GM21526 (cell line): ENCODE measurements at regions not wholly inside any gene's neighbourhood (a gene's known extent, or its start where the extent isn't known, plus 50 kb on each side); places are given as distances from the start of the nearest gene placed in this dataset.

Experiments used
- ATAC-seq: cut with Tn5 transposase; IDR thresholded peaks from one replicate; pipeline ENCODE4 v1.9.1; 2021; ENCODE audit warnings: moderate library complexity; ENCODE audit not compliant: unreplicated experiment, low FRiP score

GRCh38 chr13:102940143-102940542 is 94.3 kb downstream of the ERCC5 start:
- no peak for ATAC-seq

GRCh38 chr13:102935896-102936321 is 90.1 kb downstream of the ERCC5 start:
- no peak for ATAC-seq

DNA sequence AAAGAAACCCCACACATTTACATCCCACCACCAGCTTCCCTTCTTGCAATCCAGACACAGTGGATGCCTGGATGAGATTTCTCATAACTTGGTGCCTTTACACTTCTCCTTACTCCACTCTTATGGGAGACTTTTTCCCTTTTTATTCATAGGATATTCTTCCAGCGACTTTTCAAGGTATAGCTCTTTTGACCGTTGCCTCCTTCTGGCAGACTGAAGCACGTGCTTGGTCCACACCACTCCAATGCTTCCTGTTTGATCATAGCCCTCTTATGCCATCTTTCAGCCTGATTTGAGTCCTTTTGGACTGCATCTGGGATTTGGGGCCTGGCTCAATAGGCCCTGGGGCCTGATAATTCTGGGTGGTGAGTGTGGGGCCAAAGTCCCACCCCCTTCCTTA is 87.7 kb downstream of the ERCC5 start:
- ATAC-seq = no peak

DNA sequence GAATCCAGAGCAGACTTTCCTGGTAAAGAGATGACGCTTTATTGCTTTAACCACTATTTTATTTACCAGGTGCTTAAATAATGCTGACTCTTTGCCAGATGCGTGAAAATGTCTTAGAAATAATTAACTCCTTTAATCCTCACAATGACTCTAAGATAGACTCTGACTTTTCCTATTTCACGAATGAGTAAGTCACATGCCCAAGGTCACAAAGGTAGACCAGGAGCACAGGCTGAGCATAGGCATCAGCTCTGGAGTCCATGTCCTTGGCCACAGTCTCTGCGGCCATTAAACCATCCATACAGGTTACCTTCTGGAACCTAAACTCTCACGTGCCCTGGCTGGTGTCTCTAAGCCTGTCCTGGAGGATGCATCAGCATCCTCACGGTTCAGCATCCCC is 87.3 kb downstream of the ERCC5 start:
- no peak for ATAC-seq

DNA sequence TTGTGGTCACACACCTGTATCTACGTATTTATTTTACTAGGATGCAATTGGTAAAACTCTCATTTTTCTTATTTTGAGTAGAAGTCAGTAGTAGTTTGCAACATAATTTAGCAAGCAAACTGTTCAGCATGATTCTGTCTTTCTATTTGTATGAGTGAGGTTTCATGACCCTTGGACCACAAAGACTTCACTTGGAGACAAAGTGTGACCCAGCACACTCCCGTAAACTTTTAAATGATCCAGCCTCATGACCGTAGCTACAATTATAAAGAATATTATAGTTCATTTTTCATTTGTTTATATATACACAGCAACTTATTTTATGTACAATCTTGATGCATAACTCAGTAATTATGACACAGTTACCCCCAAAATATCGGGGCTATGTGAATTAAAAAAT is 86.5 kb downstream of the ERCC5 start:
- no peak for ATAC-seq

- ATAC-seq = no peak
Measured at GRCh38 chr13:102930566-102930965, 84.7 kb downstream of the ERCC5 start.

GRCh38 chr13:102928941-102929675 is 83.3 kb downstream of the ERCC5 start:
- ATAC-seq = no peak
